ENCODE measurements at regions not wholly inside any gene's neighbourhood (a gene's known extent, or its start where the extent isn't known, plus 50 kb on each side); places are given as distances from the start of the nearest gene placed in this dataset.

GRCh38 chr11:128116885-128117284, 470.5 kb downstream of the ETS1 start:
- DNase-seq (ENCODE audit: extremely low spot score), result no peak
- WGBS, result 44% methylated on average over 7 of the region's 7 CpGs
- Histone ChIP-seq H3K27ac (replicated peaks in 1 of 4) (no peak overlapping the region), H3K4me3 (no peak overlapping the region), H3K27me3 (peaks cover 0 to 12% (median 0%) of the 10 kb centered on the region in 4 donors), H3K4me1 (peaks cover 0 to 6% (median 4%) of the 10 kb centered on the region in 4 donors), H3K36me3 (no peaks in the 10 kb centered on the region), H3K9me3 (peaks cover 0 to 5% (median 2%) of the 10 kb centered on the region in 4 donors)
- TF ChIP-seq CTCF (IDR thresholded peaks at IDR 0.05), result no peak
- TF ChIP-seq POLR2AphosphoS5 (IDR thresholded peaks at IDR 0.05), result no peak
- no peak for TF ChIP-seq EP300 (IDR thresholded peaks at IDR 0.05)
- no peak for TF ChIP-seq POLR2A (IDR thresholded peaks at IDR 0.05; ENCODE audit: low read depth)
- intact Hi-C loops (cut with DNase I), result no loop called here

GRCh38 chr11:128116447-128116846, 470.9 kb downstream of the ETS1 start:
- Histone ChIP-seq H3K4me1 (peaks cover 0 to 6% (median 4%) of the 10 kb centered on the region in 4 donors), H3K36me3 (no peaks in the 10 kb centered on the region), H3K9me3 (peaks cover 0 to 7% (median 2%) of the 10 kb centered on the region in 4 donors), H3K27me3 (peaks cover 0 to 12% (median 0%) of the 10 kb centered on the region in 4 donors), H3K4me3 (no peak overlapping the region), H3K27ac (replicated peaks in 1 of 4) (no peak overlapping the region)
- no peak for TF ChIP-seq CTCF (IDR thresholded peaks at IDR 0.05)
- TF ChIP-seq POLR2AphosphoS5 (IDR thresholded peaks at IDR 0.05), result no peak
- TF ChIP-seq POLR2A (IDR thresholded peaks at IDR 0.05; ENCODE audit: low read depth), result no peak
- no peak for TF ChIP-seq EP300 (IDR thresholded peaks at IDR 0.05)
- WGBS, result 66% methylated on average over 4 of the region's 4 CpGs
- no peak for DNase-seq (ENCODE audit: extremely low spot score)
- intact Hi-C loops (cut with DNase I), result no loop called here

GRCh38 chr11:128105950-128106349, 481.4 kb downstream of the ETS1 start:
- no peak for DNase-seq (ENCODE audit: extremely low spot score)
- no peaks in the 10 kb centered on the region for H3K9me3 ChIP-seq
- TF ChIP-seq POLR2A (IDR thresholded peaks at IDR 0.05; ENCODE audit: low read depth) (no peak), POLR2AphosphoS5 (IDR thresholded peaks at IDR 0.05) (no peak), CTCF (IDR thresholded peaks at IDR 0.05) (no peak), EP300 (IDR thresholded peaks at IDR 0.05) (no peak)
- H3K27me3 ChIP-seq, result no peaks in the 10 kb centered on the region
- H3K27ac ChIP-seq (replicated peaks in 1 of 4), result no peak overlapping the region
- H3K4me3 ChIP-seq, result no peak overlapping the region
- intact Hi-C loops (cut with DNase I), result no loop called here
- no peaks in the 10 kb centered on the region for H3K36me3 ChIP-seq
- no peaks in the 10 kb centered on the region for H3K4me1 ChIP-seq

- TF ChIP-seq POLR2A (IDR thresholded peaks at IDR 0.05; ENCODE audit: low read depth), result no peak
- TF ChIP-seq CTCF (IDR thresholded peaks at IDR 0.05), result no peak
- no peak for TF ChIP-seq POLR2AphosphoS5 (IDR thresholded peaks at IDR 0.05)
- TF ChIP-seq EP300 (IDR thresholded peaks at IDR 0.05), result no peak
- no peak overlapping the region for H3K4me3 ChIP-seq
- H3K27ac ChIP-seq (replicated peaks in 1 of 4), result no peak overlapping the region
- DNase-seq (ENCODE audit: extremely low spot score), result no peak
- H3K4me1 ChIP-seq, result no peaks in the 10 kb centered on the region
- no peaks in the 10 kb centered on the region for H3K27me3 ChIP-seq
- H3K36me3 ChIP-seq, result no peaks in the 10 kb centered on the region
- no peaks in the 10 kb centered on the region for H3K9me3 ChIP-seq
- intact Hi-C loops (cut with DNase I), result no loop called here
Observed at GRCh38 chr11:128105511-128105910, 481.8 kb downstream of the ETS1 start.

GRCh38 chr11:128103278-128103873, 484.0 kb downstream of the ETS1 start:
- DNase-seq (ENCODE audit: extremely low spot score), result no peak
- Histone ChIP-seq H3K27ac (replicated peaks in 1 of 4) (no peak overlapping the region), H3K27me3 (no peaks in the 10 kb centered on the region), H3K4me3 (no peak overlapping the region), H3K36me3 (no peaks in the 10 kb centered on the region), H3K4me1 (no peaks in the 10 kb centered on the region), H3K9me3 (no peaks in the 10 kb centered on the region)
- intact Hi-C loops (cut with DNase I), result no loop called here
- TF ChIP-seq POLR2A (IDR thresholded peaks at IDR 0.05; ENCODE audit: low read depth) (no peak), POLR2AphosphoS5 (IDR thresholded peaks at IDR 0.05) (no peak), CTCF (IDR thresholded peaks at IDR 0.05) (no peak), EP300 (IDR thresholded peaks at IDR 0.05) (no peak)
- 74% methylated on average over 4 of the region's 4 CpGs for WGBS
